NT2/D1 (cell line): ENCODE measurements at regions not wholly inside any gene's neighbourhood (a gene's known extent, or its start where the extent isn't known, plus 50 kb on each side); places are given as distances from the start of the nearest gene placed in this dataset.

Source experiments
- DNase-seq: peaks from one replicate; pipeline ENCODE4 v3.0.0-alpha.2; 2011; ENCODE audit warnings: low read depth, low spot score
- H3K27me3 ChIP-seq: 2 replicates; pipeline ENCODE4 v1.6.0; 2011; ENCODE audit warnings: mild to moderate bottlenecking; ENCODE audit not compliant: insufficient read length, insufficient read depth
- H3K36me3 ChIP-seq: 2 replicates; pipeline ENCODE4 v1.6.1; 2011; ENCODE audit warnings: mild to moderate bottlenecking, low read length, mixed read lengths; ENCODE audit not compliant: insufficient read depth, insufficient read length
- H3K4me1 ChIP-seq: 2 replicates; pipeline ENCODE4 v1.5.1; 2011; ENCODE audit not compliant: insufficient read depth, insufficient read length
- H3K4me3 ChIP-seq: 2 replicates; pipeline ENCODE4 v1.5.1; 2011; ENCODE audit warnings: low read depth; ENCODE audit not compliant: insufficient read length
- H3K9ac ChIP-seq: 2 replicates; pipeline ENCODE4 v1.6.0; 2011; ENCODE audit warnings: low read depth; ENCODE audit not compliant: insufficient read length
- H3K9me3 ChIP-seq: 2 replicates; pipeline ENCODE4 v1.5.1; 2011; ENCODE audit warnings: mild to moderate bottlenecking, low read length; ENCODE audit not compliant: insufficient read depth
- SUZ12 ChIP-seq: IDR thresholded peaks from 2 replicates; pipeline ENCODE4 v1.6.1; 2011; ENCODE audit not compliant: insufficient read length, insufficient read depth; ENCODE audit errors: extremely low read depth
- YY1 ChIP-seq: IDR thresholded peaks from 2 replicates; pipeline ENCODE4 v1.6.1; 2011; ENCODE audit not compliant: insufficient read length, insufficient read depth
- ZNF274 ChIP-seq: IDR thresholded peaks from 2 replicates; pipeline ENCODE4 v1.6.1; 2011; ENCODE audit warnings: mild to moderate bottlenecking, low read depth, low read length

DNA sequence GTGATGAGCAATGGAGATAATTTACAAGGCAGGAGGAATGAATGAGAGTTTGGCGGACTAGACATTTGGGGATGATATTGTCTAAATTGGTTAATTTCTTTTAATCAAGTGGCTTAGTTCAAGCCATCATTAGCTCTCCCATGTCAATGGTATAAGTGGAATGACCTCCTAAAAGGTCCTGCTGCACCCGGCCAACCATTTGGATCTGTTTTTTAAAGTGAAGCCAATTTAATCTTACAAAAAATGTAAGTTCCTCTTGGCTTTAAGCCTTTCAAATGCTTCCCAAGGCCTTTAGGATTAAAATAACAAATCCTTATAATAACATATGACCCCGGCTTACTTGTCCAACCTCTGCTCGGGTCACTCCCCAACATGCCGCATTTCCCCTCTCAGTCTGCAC, 484.4 kb upstream of the ADAMTS9 start:
- Histone ChIP-seq H3K9me3 (no peaks in the 10 kb centered on the region), H3K4me1 (no peaks in the 10 kb centered on the region), H3K4me3 (no peak overlapping the region), H3K36me3 (no peaks in the 10 kb centered on the region), H3K27me3 (no peaks in the 10 kb centered on the region), H3K9ac (no peak overlapping the region)
- no peak for DNase-seq
- TF ChIP-seq SUZ12 (no peak), YY1 (no peak), ZNF274 (no peak)

DNA sequence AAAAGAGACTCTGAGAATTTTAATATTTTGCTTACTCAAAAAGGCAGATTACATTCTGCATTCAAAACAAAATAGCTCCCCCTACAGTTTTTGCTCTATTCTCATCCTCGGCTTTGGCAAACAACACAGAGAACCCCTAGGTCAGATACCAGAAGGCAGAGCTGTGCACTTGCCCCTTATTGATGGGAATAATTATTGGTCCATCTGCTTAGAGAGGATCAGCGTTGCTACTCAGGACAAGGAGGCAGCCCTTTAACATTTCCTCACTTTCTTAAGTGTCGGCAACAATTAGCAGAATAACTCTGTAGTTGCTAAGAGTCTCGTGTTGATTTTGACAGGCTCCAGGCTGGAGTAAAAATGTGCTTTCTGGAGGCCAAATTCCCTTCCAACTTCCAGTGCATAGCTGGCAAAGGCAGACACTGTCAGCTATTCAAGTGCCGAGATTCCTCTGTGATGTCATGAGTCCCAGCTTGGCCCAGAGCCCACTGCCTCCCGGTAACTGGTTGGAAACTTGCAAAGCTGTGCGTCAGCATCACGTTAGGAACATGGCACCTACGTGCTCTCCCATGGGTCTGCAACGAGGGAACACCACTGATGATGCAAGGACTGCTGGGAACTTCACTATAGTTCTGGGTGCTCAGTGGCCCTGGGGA, 482.7 kb upstream of the ADAMTS9 start:
- Histone ChIP-seq H3K27me3 (no peaks in the 10 kb centered on the region), H3K36me3 (no peaks in the 10 kb centered on the region), H3K4me1 (no peaks in the 10 kb centered on the region), H3K9me3 (no peaks in the 10 kb centered on the region), H3K9ac (no peak overlapping the region), H3K4me3 (no peak overlapping the region)
- no peak for DNase-seq
- TF ChIP-seq YY1: no peak
- no peak for TF ChIP-seq ZNF274
- TF ChIP-seq SUZ12: no peak

DNA sequence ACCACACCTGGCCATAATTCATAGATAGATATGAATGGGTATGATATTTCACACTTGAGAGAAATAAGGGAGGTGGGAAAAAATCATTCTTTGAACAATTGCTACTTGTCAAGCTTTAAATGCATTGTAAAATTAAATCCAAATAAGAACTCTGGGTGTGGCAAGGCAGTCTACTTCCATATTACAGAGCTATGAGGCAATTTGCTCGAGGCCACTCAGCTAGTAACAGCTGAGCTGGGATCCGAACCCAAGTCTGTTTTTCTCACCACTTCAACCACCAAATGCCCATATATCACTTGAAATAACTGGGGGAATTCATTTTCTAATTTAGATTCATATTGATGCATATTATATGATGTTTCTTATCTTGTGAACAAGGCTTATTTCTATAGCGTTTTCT, 482.2 kb upstream of the ADAMTS9 start:
- Histone ChIP-seq H3K4me1 (no peaks in the 10 kb centered on the region), H3K9me3 (no peaks in the 10 kb centered on the region), H3K4me3 (no peak overlapping the region), H3K9ac (no peak overlapping the region), H3K27me3 (no peaks in the 10 kb centered on the region), H3K36me3 (no peaks in the 10 kb centered on the region)
- no peak for TF ChIP-seq YY1
- TF ChIP-seq SUZ12: no peak
- TF ChIP-seq ZNF274: no peak
- no peak for DNase-seq

- H3K4me1 ChIP-seq: no peaks in the 10 kb centered on the region
- no peaks in the 10 kb centered on the region for H3K27me3 ChIP-seq
- no peaks in the 10 kb centered on the region for H3K36me3 ChIP-seq
- no peaks in the 10 kb centered on the region for H3K9me3 ChIP-seq
- no peak for DNase-seq
- H3K4me3 ChIP-seq: no peak overlapping the region
- TF ChIP-seq SUZ12: no peak
- no peak for TF ChIP-seq YY1
- no peak for TF ChIP-seq ZNF274
- no peak overlapping the region for H3K9ac ChIP-seq
Observed at GRCh38 chr3:65168547-65168946, 480.7 kb upstream of the ADAMTS9 start.

DNA sequence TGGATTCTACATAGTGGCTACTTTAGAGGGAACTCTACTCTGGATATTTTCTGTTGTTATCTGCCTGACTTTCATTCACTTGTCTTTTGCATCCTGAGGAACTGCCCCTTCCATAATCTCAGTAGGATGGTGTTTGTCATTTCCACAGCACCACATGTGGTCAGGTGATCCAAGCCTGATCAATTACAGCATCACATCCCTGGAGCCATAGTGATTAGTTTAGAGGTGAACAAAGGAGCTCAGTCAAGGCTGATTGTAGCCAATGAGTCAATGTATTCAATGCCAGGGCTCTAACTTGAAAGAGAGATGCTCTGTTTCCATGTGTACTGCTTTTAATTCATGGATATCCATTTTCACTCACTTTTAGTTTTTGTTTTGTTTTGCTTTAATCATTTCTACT, 478.7 kb upstream of the ADAMTS9 start:
- no peak for DNase-seq
- Histone ChIP-seq H3K4me1 (no peaks in the 10 kb centered on the region), H3K36me3 (no peaks in the 10 kb centered on the region), H3K9me3 (no peaks in the 10 kb centered on the region), H3K4me3 (no peak overlapping the region), H3K27me3 (no peaks in the 10 kb centered on the region), H3K9ac (no peak overlapping the region)
- TF ChIP-seq ZNF274 (no peak), YY1 (no peak), SUZ12 (no peak)

DNA sequence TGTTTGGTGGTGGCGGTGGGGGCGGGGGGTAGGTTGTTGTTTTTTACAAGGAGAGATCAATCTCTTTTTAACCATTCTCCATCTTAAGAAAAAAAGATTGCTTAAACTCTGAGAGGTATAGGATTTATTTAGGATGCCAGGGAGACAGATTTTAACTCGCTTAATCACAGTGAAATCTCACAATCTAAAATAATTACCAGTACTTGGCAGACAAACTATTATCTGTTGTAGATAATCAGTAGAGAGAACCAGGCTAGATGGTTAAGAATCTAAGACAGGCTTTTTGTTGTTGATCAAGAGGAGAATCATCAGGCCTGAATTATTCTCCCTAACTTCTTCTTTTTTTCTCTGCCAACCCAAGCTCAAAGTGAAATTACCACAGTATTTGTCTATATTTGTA, 470.2 kb upstream of the ADAMTS9 start:
- Histone ChIP-seq H3K36me3 (no peaks in the 10 kb centered on the region), H3K4me3 (no peak overlapping the region), H3K9ac (no peak overlapping the region), H3K27me3 (no peaks in the 10 kb centered on the region), H3K4me1 (no peaks in the 10 kb centered on the region), H3K9me3 (no peaks in the 10 kb centered on the region)
- TF ChIP-seq ZNF274 (no peak), SUZ12 (no peak), YY1 (no peak)
- DNase-seq: no peak

GRCh38 chr3:65153850-65154512, 466.2 kb upstream of the ADAMTS9 start:
- TF ChIP-seq ZNF274 (no peak), SUZ12 (no peak), YY1 (no peak)
- DNase-seq: peak; percentile 80
- no peaks in the 10 kb centered on the region for H3K4me1 ChIP-seq
- no peak overlapping the region for H3K4me3 ChIP-seq
- H3K36me3 ChIP-seq: no peaks in the 10 kb centered on the region
- H3K27me3 ChIP-seq: no peaks in the 10 kb centered on the region
- no peaks in the 10 kb centered on the region for H3K9me3 ChIP-seq
- no peak overlapping the region for H3K9ac ChIP-seq

GRCh38 chr3:65151666-65152065, 463.9 kb upstream of the ADAMTS9 start:
- Histone ChIP-seq H3K36me3 (no peaks in the 10 kb centered on the region), H3K9me3 (no peaks in the 10 kb centered on the region; the same call in 1 of the 2 replicates), H3K27me3 (no peaks in the 10 kb centered on the region), H3K4me3 (no peak overlapping the region), H3K9ac (no peak overlapping the region), H3K4me1 (no peaks in the 10 kb centered on the region)
- no peak for TF ChIP-seq YY1
- TF ChIP-seq ZNF274: no peak
- TF ChIP-seq SUZ12: no peak
- DNase-seq: no peak
